Activated B cell treated with CpG ODN at 0.5 μM for 24 hours (primary cell): ENCODE measurements at regions not wholly inside any gene's neighbourhood (a gene's known extent, or its start where the extent isn't known, plus 50 kb on each side); places are given as distances from the start of the nearest gene placed in this dataset.

Source experiments
- ATAC-seq: fragments of 200-7000 bp; cut with Tn5 transposase; one replicate; pipeline ENCODE4 v1.10.0; 2021; ENCODE audit warnings: low read depth, mild to moderate bottlenecking, moderate library complexity
- CTCF ChIA-PET: fragments of 350-600 bp; sonication (Branson Sonifier 250); formaldehyde crosslinking; loops from one replicate; lab custom pipeline; 2021; ENCODE audit warnings: antibody characterized with exemption; lab: Charles Lee
- POLR2A ChIA-PET: fragments of 350-600 bp; sonication (Branson Sonifier 250); formaldehyde crosslinking; loops from one replicate; lab custom pipeline; 2021; ENCODE audit warnings: antibody characterized with exemption; lab: Charles Lee
- DNase-seq: peaks from one replicate; pipeline ENCODE4 v3.0.0; 2022
- H3K27ac Mint-ChIP-seq: one replicate; pipeline ENCODE4 v1.8.0; 2020; ENCODE audit warnings: mixed read lengths
- H3K27me3 Mint-ChIP-seq: one replicate; pipeline ENCODE4 v1.8.0; 2021; ENCODE audit warnings: mixed read lengths
- H3K36me3 Mint-ChIP-seq: one replicate; pipeline ENCODE4 v1.8.0; 2021; ENCODE audit warnings: low read depth, mixed read lengths
- H3K4me1 Mint-ChIP-seq: one replicate; pipeline ENCODE4 v1.8.0; 2021; ENCODE audit warnings: mixed read lengths
- H3K4me3 Mint-ChIP-seq: one replicate; pipeline ENCODE4 v1.8.0; 2020; ENCODE audit warnings: mild to moderate bottlenecking, mixed read lengths
- H3K9me3 Mint-ChIP-seq: one replicate; pipeline ENCODE4 v1.8.0; 2020; ENCODE audit warnings: mixed read lengths
- CTCF ChIP-seq: fragments of 200-600 bp; IDR thresholded peaks from one replicate; pipeline ENCODE4 v1.8.0; 2022; ENCODE audit warnings: antibody characterized with exemption, mild to moderate bottlenecking
- intact Hi-C: fragments of 100-400 bp; cut with micrococcal nuclease; formaldehyde crosslinking; loops from one replicate; pipeline ENCODE4 v1.15.1; 2024

GRCh38 chr10:31157123-31158010 lies 125.7 kb upstream of the ZNF438 start:
- DNase-seq, result no peak
- H3K27ac Mint-ChIP-seq, result no peak overlapping the region
- no peaks in the 10 kb centered on the region for H3K27me3 Mint-ChIP-seq
- no peak for TF ChIP-seq CTCF
- H3K4me3 Mint-ChIP-seq, result no peak overlapping the region
- H3K9me3 Mint-ChIP-seq, result peaks cover 8% of the 10 kb centered on the region
- no peak for ATAC-seq
- ChIA-PET POLR2A (no interaction called here), CTCF (no interaction called here)
- intact Hi-C loops, result no loop called here
- H3K4me1 Mint-ChIP-seq, result no peaks in the 10 kb centered on the region
- no peaks in the 10 kb centered on the region for H3K36me3 Mint-ChIP-seq

GRCh38 chr10:31158011-31158658 lies 126.5 kb upstream of the ZNF438 start:
- Mint-ChIP-seq H3K36me3 (no peaks in the 10 kb centered on the region), H3K27ac (no peak overlapping the region), H3K4me1 (no peaks in the 10 kb centered on the region), H3K9me3 (peaks cover 11% of the 10 kb centered on the region), H3K27me3 (no peaks in the 10 kb centered on the region), H3K4me3 (no peak overlapping the region)
- ChIA-PET POLR2A (no interaction called here), CTCF (no interaction called here)
- intact Hi-C loops, result no loop called here
- ATAC-seq, result no peak
- no peak for DNase-seq
- TF ChIP-seq CTCF, result no peak

GRCh38 chr10:31166606-31167005 lies 134.9 kb upstream of the ZNF438 start:
- Mint-ChIP-seq H3K27me3 (no peaks in the 10 kb centered on the region), H3K36me3 (no peaks in the 10 kb centered on the region), H3K4me3 (no peak overlapping the region), H3K4me1 (no peaks in the 10 kb centered on the region), H3K9me3 (peaks cover 12% of the 10 kb centered on the region), H3K27ac (no peak overlapping the region)
- ChIA-PET POLR2A (no interaction called here), CTCF (no interaction called here)
- DNase-seq, result no peak
- intact Hi-C loops, result no loop called here
- ATAC-seq, result no peak
- TF ChIP-seq CTCF, result no peak

- TF ChIP-seq CTCF, result no peak
- Mint-ChIP-seq H3K4me1 (no peaks in the 10 kb centered on the region), H3K9me3 (peaks cover 21% of the 10 kb centered on the region), H3K27me3 (peaks cover 2% of the 10 kb centered on the region), H3K4me3 (no peak overlapping the region), H3K36me3 (no peaks in the 10 kb centered on the region), H3K27ac (no peak overlapping the region)
- ChIA-PET CTCF (no interaction called here), POLR2A (interaction anchor here (0.7 kb wide), 1 partner anchor 52 kb away, joined by 5 read pairs; no protein-coding TSS in a partner anchor)
- ATAC-seq, result no peak
- intact Hi-C loops, result no loop called here
- DNase-seq, result no peak
Measured at GRCh38 chr10:31170636-31171035, 139.0 kb upstream of the ZNF438 start.

- CTCF ChIA-PET, result no interaction called here
- no peak for DNase-seq
- no peak for ATAC-seq
- peaks cover 20% of the 10 kb centered on the region for H3K9me3 Mint-ChIP-seq
- TF ChIP-seq CTCF, result no peak
- POLR2A ChIA-PET, result no interaction called here
- no peak overlapping the region for H3K27ac Mint-ChIP-seq
- H3K4me3 Mint-ChIP-seq, result no peak overlapping the region
- H3K36me3 Mint-ChIP-seq, result no peaks in the 10 kb centered on the region
- no peaks in the 10 kb centered on the region for H3K4me1 Mint-ChIP-seq
- H3K27me3 Mint-ChIP-seq, result peaks cover 2% of the 10 kb centered on the region
- intact Hi-C loops, result no loop called here
Measured at GRCh38 chr10:31171402-31172083, 139.9 kb upstream of the ZNF438 start.
